Urinary bladder (tissue), 3 donors: ENCODE measurements at regions not wholly inside any gene's neighbourhood (a gene's known extent, or its start where the extent isn't known, plus 50 kb on each side); places are given as distances from the start of the nearest gene placed in this dataset.

ENCODE experiments used
- DNase-seq: peaks from one replicate; pipeline ENCODE4 v3.0.0-alpha.2; 2015; ENCODE audit errors: extremely low spot score
- H3K27ac ChIP-seq: one replicate; pipeline ENCODE4 v1.5.1; 2013; ENCODE audit warnings: low read depth, mild to moderate bottlenecking, moderate library complexity
- H3K36me3 ChIP-seq: one replicate; pipeline ENCODE4 v1.6.1; 2013; ENCODE audit warnings: mild to moderate bottlenecking, moderate library complexity; ENCODE audit not compliant: insufficient read depth
- H3K4me1 ChIP-seq: one replicate; pipeline ENCODE4 v1.6.1; 2013; ENCODE audit warnings: mild to moderate bottlenecking, moderate library complexity; ENCODE audit not compliant: insufficient read depth
- H3K4me3 ChIP-seq: one replicate; pipeline ENCODE4 v1.5.1; 2013; ENCODE audit warnings: low read depth, low read length
- WGBS: extraction: QIAGEN DNeasy Blood & Tissue Kit; methylation state at CpG from one replicate; pipeline ENCODE4 v1.1.7; 2013; 5-methylcytosine and 5-hydroxymethylcytosine counted together
- donor health status: healthy with polysubstance abuse.
- donor health status: healthy.

- no peak for DNase-seq
- Histone ChIP-seq H3K27ac (no peak overlapping the region), H3K36me3 (no peaks in the 10 kb centered on the region), H3K4me3 (no peak overlapping the region), H3K4me1 (peaks cover 2% of the 10 kb centered on the region)
- 76% methylated on average over 6 of the region's 6 CpGs for WGBS
Measured at GRCh38 chr2:12317814-12318426, 398.8 kb upstream of the TRIB2 start.

DNA sequence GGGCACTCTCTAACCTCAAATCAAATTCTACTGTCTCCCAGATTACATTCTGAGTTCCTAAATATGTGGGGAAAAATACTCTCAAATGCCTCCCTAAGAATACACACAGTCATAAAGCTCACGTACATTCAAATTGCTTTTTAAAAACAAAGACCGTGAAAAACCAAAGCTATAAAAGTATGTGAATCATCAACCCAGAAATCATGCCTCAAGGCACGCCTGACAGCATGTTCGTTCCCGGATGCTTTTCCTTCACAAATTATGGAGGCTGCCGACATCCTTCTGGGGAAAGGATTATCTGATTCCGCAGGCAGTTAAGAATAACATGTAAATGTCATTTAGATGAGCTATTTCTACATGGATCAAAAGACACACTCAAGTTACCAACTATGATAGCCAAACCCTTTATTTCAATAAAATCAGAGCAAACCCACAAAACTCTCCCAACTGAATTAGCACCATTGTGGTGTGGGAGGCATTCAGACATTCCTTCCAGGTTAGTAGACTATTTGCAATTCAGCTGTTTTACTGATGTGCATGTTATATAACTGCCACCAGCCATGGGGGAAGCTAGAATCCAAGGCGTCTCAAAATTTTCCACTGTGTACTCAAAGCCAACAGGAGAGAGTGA lies 398.2 kb upstream of the TRIB2 start:
- no peak overlapping the region for H3K4me3 ChIP-seq
- WGBS: 80% methylated on average over 8 of the region's 8 CpGs
- peak; percentile 11 for DNase-seq
- no peak overlapping the region for H3K27ac ChIP-seq
- H3K36me3 ChIP-seq: no peaks in the 10 kb centered on the region
- H3K4me1 ChIP-seq: peaks cover 2% of the 10 kb centered on the region

- WGBS: 58% methylated on average over 7 of the region's 7 CpGs
Measured at GRCh38 chr2:12320027-12320734, 396.6 kb upstream of the TRIB2 start.

DNA sequence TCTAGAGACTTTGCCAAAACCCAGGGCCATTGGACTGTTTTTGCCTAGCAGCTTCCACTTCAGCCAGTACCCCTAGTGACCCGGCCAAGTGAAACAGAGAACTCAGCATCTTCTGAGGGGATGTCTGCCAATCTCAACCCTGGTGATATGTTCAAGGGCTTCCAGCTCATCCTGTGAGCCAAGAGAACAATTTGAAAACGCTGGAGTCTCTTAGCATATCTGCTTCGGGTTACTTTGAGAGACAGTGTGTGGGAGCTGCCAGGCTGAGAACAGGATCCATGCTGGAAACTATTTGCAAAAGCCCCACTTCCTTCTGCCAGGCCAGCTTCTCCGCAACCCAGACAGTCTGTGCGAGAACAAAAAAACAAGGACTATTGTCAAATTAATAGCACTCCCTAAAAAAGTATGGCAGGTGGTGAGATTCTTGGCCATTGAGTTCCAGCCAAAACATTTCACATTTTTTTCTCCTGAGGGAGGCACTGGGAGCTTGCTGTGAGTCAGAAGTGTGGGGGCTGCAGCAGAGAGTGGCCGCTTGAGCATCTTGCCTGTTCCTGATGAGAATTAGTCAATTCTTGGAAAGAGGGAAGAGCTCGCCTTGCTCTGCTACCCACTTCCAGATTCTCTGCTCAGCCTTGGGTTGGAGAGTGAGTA lies 395.6 kb upstream of the TRIB2 start:
- H3K4me3 ChIP-seq: no peak overlapping the region
- DNase-seq: peak; percentile 41
- no peak overlapping the region for H3K27ac ChIP-seq
- peaks cover 2% of the 10 kb centered on the region for H3K4me1 ChIP-seq
- WGBS: 68% methylated on average over 7 of the region's 7 CpGs
- H3K36me3 ChIP-seq: no peaks in the 10 kb centered on the region

More at GRCh38 chr2:12320027-12320734, 396.6 kb upstream of the TRIB2 start:
- Histone ChIP-seq H3K36me3 (no peaks in the 10 kb centered on the region), H3K27ac (no peak overlapping the region), H3K4me1 (peaks cover 2% of the 10 kb centered on the region), H3K4me3 (no peak overlapping the region)
- no peak for DNase-seq

- Histone ChIP-seq H3K36me3 (no peaks in the 10 kb centered on the region), H3K4me1 (peaks cover 2% of the 10 kb centered on the region), H3K4me3 (no peak overlapping the region), H3K27ac (no peak overlapping the region)
- no peak for DNase-seq
- 84% methylated on average over 2 of the region's 2 CpGs for WGBS
Measured at GRCh38 chr2:12321886-12322285, 394.9 kb upstream of the TRIB2 start.

DNA sequence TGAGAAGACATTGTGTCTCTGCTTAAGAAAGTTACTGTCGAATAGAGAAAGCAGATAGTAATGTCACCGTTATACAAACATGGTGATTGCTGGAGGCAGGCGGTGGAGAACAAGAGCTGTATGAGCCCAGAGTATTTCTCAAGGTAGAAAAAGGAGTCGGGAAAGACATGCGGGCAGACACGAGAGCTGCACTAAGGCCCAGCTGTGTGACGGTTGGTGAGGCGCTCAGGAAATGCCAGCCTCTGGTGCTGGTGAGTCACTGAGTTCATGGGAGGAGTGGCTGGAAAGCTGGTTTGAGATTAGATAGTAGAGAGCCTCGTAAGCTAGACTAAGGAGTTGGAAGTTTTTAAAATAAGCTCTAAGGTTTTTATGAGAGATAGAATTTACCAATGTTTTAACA lies 390.9 kb upstream of the TRIB2 start:
- Histone ChIP-seq H3K4me3 (no peak overlapping the region), H3K4me1 (no peaks in the 10 kb centered on the region), H3K36me3 (no peaks in the 10 kb centered on the region), H3K27ac (no peak overlapping the region)
- no peak for DNase-seq
- 84% methylated on average over 9 of the region's 9 CpGs for WGBS

DNA sequence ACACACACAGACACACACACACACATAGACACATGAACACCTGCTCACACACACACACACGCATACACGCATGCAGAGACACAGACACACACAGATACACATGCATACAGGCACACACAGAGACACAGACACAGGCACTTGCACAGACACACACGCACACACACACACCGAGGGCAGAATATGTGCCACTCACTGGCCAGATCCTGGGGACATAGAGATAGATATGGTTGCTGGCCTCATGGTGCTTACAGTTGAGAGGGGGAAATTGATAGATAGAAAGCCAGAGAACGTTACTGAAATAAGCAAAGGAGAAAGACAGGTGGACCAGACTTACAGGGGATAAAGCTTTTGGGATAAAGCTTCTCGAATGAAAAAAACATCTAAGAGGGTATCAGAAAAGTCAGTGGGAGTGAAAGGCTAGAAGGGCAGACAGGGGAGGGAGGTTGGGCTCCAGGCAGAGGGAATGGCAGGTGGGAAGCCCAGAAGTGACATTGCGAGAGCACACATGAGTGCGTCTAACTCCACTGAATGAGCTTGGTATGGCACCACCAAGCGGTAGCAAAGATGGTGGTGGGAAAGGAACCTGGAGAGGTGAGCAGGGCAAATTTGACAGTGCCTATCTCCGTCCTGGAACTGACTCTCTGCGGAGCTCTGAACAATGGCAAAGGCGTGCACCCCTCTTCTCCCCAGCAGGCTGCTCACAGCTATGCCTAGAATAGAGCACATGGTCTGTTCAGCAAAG lies 390.1 kb upstream of the TRIB2 start:
- Histone ChIP-seq H3K27ac (no peak overlapping the region), H3K36me3 (no peaks in the 10 kb centered on the region), H3K4me1 (no peaks in the 10 kb centered on the region), H3K4me3 (no peak overlapping the region)
- 89% methylated on average over 12 of the region's 12 CpGs for WGBS
- no peak for DNase-seq

DNA sequence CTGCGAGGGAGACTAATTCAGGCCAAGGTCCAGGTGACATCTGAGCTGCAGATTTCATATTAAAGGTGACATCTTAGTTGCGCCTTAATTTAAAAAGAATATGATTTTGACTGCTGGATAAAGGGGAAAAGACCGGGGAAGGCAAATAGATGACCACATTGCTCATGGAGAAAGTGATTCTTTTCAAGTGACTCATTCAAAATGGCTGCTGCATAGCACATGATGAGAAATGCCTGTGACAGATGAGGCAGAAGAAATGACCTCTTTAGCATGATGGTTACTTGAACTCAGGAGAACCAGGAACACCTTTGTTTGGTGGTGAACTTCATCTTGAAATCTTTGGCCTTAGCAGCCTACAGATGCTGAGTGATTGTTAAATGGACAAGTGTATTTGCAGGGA lies 385.8 kb upstream of the TRIB2 start:
- no peaks in the 10 kb centered on the region for H3K4me1 ChIP-seq
- 93% methylated on average over 3 of the region's 3 CpGs for WGBS
- H3K36me3 ChIP-seq: no peaks in the 10 kb centered on the region

GRCh38 chr2:12331698-12332097 lies 385.0 kb upstream of the TRIB2 start:
- no peak for DNase-seq
- no peaks in the 10 kb centered on the region for H3K36me3 ChIP-seq
- no peak overlapping the region for H3K4me3 ChIP-seq
- WGBS: 96% methylated on average over 2 of the region's 2 CpGs
- no peak overlapping the region for H3K27ac ChIP-seq
- H3K4me1 ChIP-seq: no peaks in the 10 kb centered on the region

More for the DNA sequence above, 385.8 kb upstream of the TRIB2 start:
- no peak for DNase-seq
- no peak overlapping the region for H3K4me3 ChIP-seq
- H3K27ac ChIP-seq: no peak overlapping the region

DNA sequence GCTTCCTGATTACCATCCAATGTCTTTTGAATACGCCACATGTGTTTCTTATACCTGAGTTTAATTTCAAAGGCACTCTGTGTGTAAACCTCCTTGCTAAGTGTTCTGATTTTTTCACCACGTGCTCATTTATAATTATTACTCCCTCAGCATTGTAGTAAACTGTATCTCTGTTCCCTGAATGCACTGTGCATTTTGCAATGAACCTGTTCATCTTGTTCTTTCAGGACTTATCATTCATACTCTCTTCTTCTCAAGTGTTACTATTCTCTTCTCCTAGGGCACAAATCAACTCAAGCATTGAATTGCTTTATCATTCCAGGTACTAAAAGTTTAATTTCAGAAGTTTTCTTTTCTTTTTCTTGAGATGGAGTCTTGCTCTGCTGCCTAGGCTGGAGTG lies 383.4 kb upstream of the TRIB2 start:
- Histone ChIP-seq H3K4me1 (no peaks in the 10 kb centered on the region), H3K36me3 (no peaks in the 10 kb centered on the region), H3K27ac (no peak overlapping the region), H3K4me3 (no peak overlapping the region)
- DNase-seq: no peak
- WGBS: 79% methylated on average over 2 of the region's 2 CpGs

DNA sequence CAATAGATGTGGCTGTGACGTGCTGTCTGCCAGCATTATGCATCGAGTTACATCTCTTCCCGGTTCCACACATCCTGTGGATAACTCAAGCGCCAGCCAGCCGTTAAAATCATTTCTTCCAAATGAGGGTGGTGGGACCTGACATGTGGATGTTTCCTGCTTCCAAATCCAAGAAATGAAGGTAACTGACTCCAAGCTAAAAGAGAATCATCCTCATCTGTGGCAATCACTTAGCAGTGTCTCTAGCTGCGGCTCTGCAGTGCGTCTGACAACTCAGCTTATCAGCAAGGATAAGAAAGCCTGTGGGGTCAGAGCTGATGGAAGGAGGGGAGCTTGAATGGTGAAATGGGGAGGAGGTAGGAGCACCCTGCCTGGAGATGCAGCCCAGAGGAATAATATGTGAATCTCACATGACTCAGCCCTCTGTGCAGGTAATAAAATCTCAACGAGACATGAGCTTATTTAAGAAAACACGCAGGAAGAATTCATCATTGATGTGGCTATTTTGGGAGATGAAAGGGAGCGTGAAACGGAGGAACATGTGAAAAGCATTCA lies 382.2 kb upstream of the TRIB2 start:
- H3K27ac ChIP-seq: no peak overlapping the region
- 45% methylated on average over 11 of the region's 11 CpGs for WGBS
- no peaks in the 10 kb centered on the region for H3K36me3 ChIP-seq
- no peak for DNase-seq
- no peak overlapping the region for H3K4me3 ChIP-seq
- no peaks in the 10 kb centered on the region for H3K4me1 ChIP-seq

DNA sequence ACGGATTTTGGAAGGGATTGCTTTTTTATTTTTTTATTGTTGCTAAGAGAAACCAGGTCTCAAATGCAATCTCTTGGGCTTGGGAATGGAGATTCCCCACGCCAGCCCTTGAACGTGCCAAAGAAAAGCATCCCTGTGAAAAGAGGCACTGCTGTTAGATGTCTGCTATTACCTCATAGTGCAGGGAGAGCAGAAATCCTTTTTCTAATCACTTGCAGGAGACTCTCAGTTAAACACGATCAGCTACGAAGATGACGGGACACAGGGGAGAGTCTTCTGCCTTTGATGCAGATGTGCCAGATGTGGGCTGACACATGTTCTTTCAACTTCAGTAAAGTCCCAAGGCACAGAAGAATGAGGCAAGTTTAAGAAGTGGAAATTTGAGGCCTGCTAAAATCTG lies 381.6 kb upstream of the TRIB2 start:
- Histone ChIP-seq H3K4me1 (no peaks in the 10 kb centered on the region), H3K27ac (no peak overlapping the region), H3K36me3 (no peaks in the 10 kb centered on the region), H3K4me3 (no peak overlapping the region)
- DNase-seq: no peak
- 67% methylated on average over 6 of the region's 6 CpGs for WGBS

- Histone ChIP-seq H3K4me1 (no peaks in the 10 kb centered on the region), H3K4me3 (no peak overlapping the region), H3K36me3 (no peaks in the 10 kb centered on the region), H3K27ac (no peak overlapping the region)
- 91% methylated on average over 2 of the region's 2 CpGs for WGBS
- no peak for DNase-seq
Measured at GRCh38 chr2:12335995-12336394, 380.7 kb upstream of the TRIB2 start.
